ENCODE measurements at regions not wholly inside any gene's neighbourhood (a gene's known extent, or its start where the extent isn't known, plus 50 kb on each side); places are given as distances from the start of the nearest gene placed in this dataset.

- in situ Hi-C loops (cut with MboI; ENCODE audit: low pct_unique_long_range_greater_than_20kb, low sequenced_read_pairs, unreplicated experiment), result no loop called here
- TF ChIP-seq CTCF (IDR thresholded peaks at IDR 0.05; ENCODE audit: extremely low read depth, insufficient read depth, missing control alignments), result no peak
- DNase-seq (ENCODE audit: low spot score), result no peak
Observed at GRCh38 chr4:102428122-102428521, 73.0 kb upstream of the NFKB1 start.

GRCh38 chr4:102429553-102429952 is 71.6 kb upstream of the NFKB1 start:
- DNase-seq (ENCODE audit: low spot score), result no peak
- in situ Hi-C loops (cut with MboI; ENCODE audit: low pct_unique_long_range_greater_than_20kb, low sequenced_read_pairs, unreplicated experiment), result no loop called here
- TF ChIP-seq CTCF (IDR thresholded peaks at IDR 0.05; ENCODE audit: extremely low read depth, insufficient read depth, missing control alignments), result no peak

GRCh38 chr4:102430461-102430910 is 70.7 kb upstream of the NFKB1 start:
- no peak for TF ChIP-seq CTCF (IDR thresholded peaks at IDR 0.05; ENCODE audit: extremely low read depth, insufficient read depth, missing control alignments)
- in situ Hi-C loops (cut with MboI; ENCODE audit: low pct_unique_long_range_greater_than_20kb, low sequenced_read_pairs, unreplicated experiment), result no loop called here
- no peak for DNase-seq (ENCODE audit: low spot score)

GRCh38 chr4:102431608-102431961 is 69.6 kb upstream of the NFKB1 start:
- no peak for TF ChIP-seq CTCF (IDR thresholded peaks at IDR 0.05; ENCODE audit: extremely low read depth, insufficient read depth, missing control alignments)
- in situ Hi-C loops (cut with MboI; ENCODE audit: low pct_unique_long_range_greater_than_20kb, low sequenced_read_pairs, unreplicated experiment), result no loop called here
- no peak for DNase-seq (ENCODE audit: low spot score)

- DNase-seq (ENCODE audit: low spot score), result no peak
- in situ Hi-C loops (cut with MboI; ENCODE audit: low pct_unique_long_range_greater_than_20kb, low sequenced_read_pairs, unreplicated experiment), result no loop called here
- TF ChIP-seq CTCF (IDR thresholded peaks at IDR 0.05; ENCODE audit: extremely low read depth, insufficient read depth, missing control alignments), result no peak
Observed at GRCh38 chr4:102437111-102437510, 64.0 kb upstream of the NFKB1 start.

- DNase-seq (ENCODE audit: low spot score), result no peak
Observed at GRCh38 chr4:102438396-102439235, 62.5 kb upstream of the NFKB1 start.

More at GRCh38 chr4:102438396-102439235, 62.5 kb upstream of the NFKB1 start:
- in situ Hi-C loops (cut with MboI; ENCODE audit: low pct_unique_long_range_greater_than_20kb, low sequenced_read_pairs, unreplicated experiment), result no loop called here
- no peak for TF ChIP-seq CTCF (IDR thresholded peaks at IDR 0.05; ENCODE audit: extremely low read depth, insufficient read depth, missing control alignments)

Data from GM13977 (cell line).